ENCODE measurements at regions not wholly inside any gene's neighbourhood (a gene's known extent, or its start where the extent isn't known, plus 50 kb on each side); places are given as distances from the start of the nearest gene placed in this dataset.
"Not testable (repeated sequence)": the region's sequence is repeated elsewhere in the genome, so short reads cannot be mapped to it uniquely, and the experiment has no call there.

DNA sequence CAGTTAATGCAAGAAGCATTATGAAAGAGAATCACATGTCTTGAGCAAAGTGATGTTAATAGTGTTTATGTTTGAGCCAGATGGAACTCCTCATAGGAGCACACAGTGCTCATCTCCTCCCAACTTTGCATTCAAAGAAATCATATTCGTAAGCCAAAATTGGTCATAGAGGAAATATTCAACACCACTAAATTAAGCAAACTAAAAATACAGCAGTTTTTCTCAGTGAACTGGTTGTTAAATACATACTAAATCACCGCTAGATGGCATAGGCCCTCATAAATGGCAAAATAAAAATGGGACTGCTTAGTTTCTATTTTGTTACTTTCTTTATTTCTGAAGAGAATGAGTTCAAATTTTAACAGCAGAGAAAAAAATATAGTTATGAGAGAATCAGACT, 114.3 kb downstream of the SYT15 start:
- not testable (repeated sequence) for H2AFZ ChIP-seq (ENCODE audit: low read length); H4K20me1 ChIP-seq (ENCODE audit: control insufficient read depth, insufficient read depth, insufficient read length); H2BK20ac ChIP-seq (ENCODE audit: low read depth, low read length, poor library complexity, severe bottlenecking); H2BK120ac ChIP-seq (ENCODE audit: low read depth, low read length, poor library complexity, severe bottlenecking); H3K36me3 Mint-ChIP-seq (ENCODE audit: insufficient read depth in 1 of 3, low read depth in 3 of 3); H2BK5ac ChIP-seq (ENCODE audit: insufficient read length, low read length); H3K9me3 Mint-ChIP-seq; H3K56ac ChIP-seq (ENCODE audit: insufficient read length, low read depth, low read length); H2AK5ac ChIP-seq (ENCODE audit: insufficient read length, low read length); H3T11ph ChIP-seq (ENCODE audit: low read length); H3K27me3 ChIP-seq (ENCODE audit: insufficient read depth, low read length); H4K5ac ChIP-seq (ENCODE audit: insufficient read length, low read depth, low read length); H3K23ac ChIP-seq (ENCODE audit: insufficient read length, low read depth, low read length); H3K9ac ChIP-seq (ENCODE audit: extremely low read depth, insufficient read length, low read length); H3K4me1 Mint-ChIP-seq; DNase-seq; H3K4me2 ChIP-seq (ENCODE audit: insufficient read depth, insufficient read length, low read length); H3K27ac Mint-ChIP-seq; H3K23me2 ChIP-seq (ENCODE audit: insufficient read length, low read depth, low read length, poor library complexity, severe bottlenecking); H2BK15ac ChIP-seq (ENCODE audit: low read depth, low read length); H3K4ac ChIP-seq (ENCODE audit: low read depth, low read length); H3K79me2 ChIP-seq (ENCODE audit: insufficient read depth, low read length); H3K27ac ChIP-seq (ENCODE audit: insufficient read length, low read depth, low read length); H3K4me1 ChIP-seq (ENCODE audit: insufficient read depth, low read length); H3K14ac ChIP-seq (ENCODE audit: insufficient read depth, low read length); H3K79me1 ChIP-seq (ENCODE audit: insufficient read depth, low read depth, low read length, poor library complexity, severe bottlenecking); H4K8ac ChIP-seq (replicated peaks; ENCODE audit: insufficient read length, low read depth, low read length); H4K91ac ChIP-seq (ENCODE audit: insufficient read length, low read depth, low read length); H2BK12ac ChIP-seq (ENCODE audit: insufficient read length, low read depth, low read length); H3K18ac ChIP-seq (ENCODE audit: insufficient read length, low read depth, low read length); H3K27me3 Mint-ChIP-seq (ENCODE audit: low read depth); H3K4me3 Mint-ChIP-seq; H3K9me3 ChIP-seq (ENCODE audit: control insufficient read depth, low read depth, low read length)
- no CpG with 5 or more reads among the region's 2 CpGs for WGBS (ENCODE audit: extremely low coverage, insufficient read length, low lambda C conversion rate)
- TF ChIP-seq, protein P1, sequence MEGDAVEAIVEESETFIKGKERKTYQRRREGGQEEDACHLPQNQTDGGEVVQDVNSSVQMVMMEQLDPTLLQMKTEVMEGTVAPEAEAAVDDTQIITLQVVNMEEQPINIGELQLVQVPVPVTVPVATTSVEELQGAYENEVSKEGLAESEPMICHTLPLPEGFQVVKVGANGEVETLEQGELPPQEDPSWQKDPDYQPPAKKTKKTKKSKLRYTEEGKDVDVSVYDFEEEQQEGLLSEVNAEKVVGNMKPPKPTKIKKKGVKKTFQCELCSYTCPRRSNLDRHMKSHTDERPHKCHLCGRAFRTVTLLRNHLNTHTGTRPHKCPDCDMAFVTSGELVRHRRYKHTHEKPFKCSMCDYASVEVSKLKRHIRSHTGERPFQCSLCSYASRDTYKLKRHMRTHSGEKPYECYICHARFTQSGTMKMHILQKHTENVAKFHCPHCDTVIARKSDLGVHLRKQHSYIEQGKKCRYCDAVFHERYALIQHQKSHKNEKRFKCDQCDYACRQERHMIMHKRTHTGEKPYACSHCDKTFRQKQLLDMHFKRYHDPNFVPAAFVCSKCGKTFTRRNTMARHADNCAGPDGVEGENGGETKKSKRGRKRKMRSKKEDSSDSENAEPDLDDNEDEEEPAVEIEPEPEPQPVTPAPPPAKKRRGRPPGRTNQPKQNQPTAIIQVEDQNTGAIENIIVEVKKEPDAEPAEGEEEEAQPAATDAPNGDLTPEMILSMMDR (conservative IDR thresholded peaks at IDR 0.05): peak; percentile 46; the same call in 2 of the 3 replicates

GRCh38 chr10:46717264-46717663, 138.3 kb downstream of the SYT15 start:
- not testable (repeated sequence) for H3K14ac ChIP-seq (ENCODE audit: insufficient read depth, low read length); H3K4me1 ChIP-seq (ENCODE audit: insufficient read depth, low read length); H3K4me1 Mint-ChIP-seq; H3K27ac ChIP-seq (ENCODE audit: insufficient read length, low read depth, low read length); H3K23me2 ChIP-seq (ENCODE audit: insufficient read length, low read depth, low read length, poor library complexity, severe bottlenecking); H2BK5ac ChIP-seq (ENCODE audit: insufficient read length, low read length); H3K9ac ChIP-seq (ENCODE audit: extremely low read depth, insufficient read length, low read length); H3K9me3 ChIP-seq (ENCODE audit: control insufficient read depth, low read depth, low read length); H3K9me3 Mint-ChIP-seq; H3K36me3 Mint-ChIP-seq (ENCODE audit: insufficient read depth in 1 of 3, low read depth in 3 of 3); H3T11ph ChIP-seq (ENCODE audit: low read length); H4K5ac ChIP-seq (ENCODE audit: insufficient read length, low read depth, low read length); DNase-seq; H3K27me3 Mint-ChIP-seq (ENCODE audit: low read depth); H2AK5ac ChIP-seq (ENCODE audit: insufficient read length, low read length); H3K56ac ChIP-seq (ENCODE audit: insufficient read length, low read depth, low read length); H3K23ac ChIP-seq (ENCODE audit: insufficient read length, low read depth, low read length); H2BK12ac ChIP-seq (ENCODE audit: insufficient read length, low read depth, low read length); H2BK120ac ChIP-seq (ENCODE audit: low read depth, low read length, poor library complexity, severe bottlenecking); H4K8ac ChIP-seq (replicated peaks; ENCODE audit: insufficient read length, low read depth, low read length); H3K79me2 ChIP-seq (ENCODE audit: insufficient read depth, low read length); H3K27me3 ChIP-seq (ENCODE audit: insufficient read depth, low read length); H4K20me1 ChIP-seq (ENCODE audit: control insufficient read depth, insufficient read depth, insufficient read length); H3K4ac ChIP-seq (ENCODE audit: low read depth, low read length); H3K4me3 Mint-ChIP-seq; H2BK15ac ChIP-seq (ENCODE audit: low read depth, low read length); H2AFZ ChIP-seq (ENCODE audit: low read length); H2BK20ac ChIP-seq (ENCODE audit: low read depth, low read length, poor library complexity, severe bottlenecking); H3K27ac Mint-ChIP-seq; H3K18ac ChIP-seq (ENCODE audit: insufficient read length, low read depth, low read length); H3K4me2 ChIP-seq (ENCODE audit: insufficient read depth, insufficient read length, low read length); H4K91ac ChIP-seq (ENCODE audit: insufficient read length, low read depth, low read length); H3K79me1 ChIP-seq (ENCODE audit: insufficient read depth, low read depth, low read length, poor library complexity, severe bottlenecking)
